Suprapubic skin (tissue), 4 donors: ENCODE measurements at regions not wholly inside any gene's neighbourhood (a gene's known extent, or its start where the extent isn't known, plus 50 kb on each side); places are given as distances from the start of the nearest gene placed in this dataset.

Experiments used
- EP300 ChIP-seq: sonication (generic); formaldehyde crosslinking; IDR thresholded peaks from one replicate; pipeline ENCODE4 v1.6.1; 2017; ENCODE audit warnings: antibody characterized with exemption
- POLR2A ChIP-seq, 2 donors: fragments of 450-650 bp; IDR thresholded peaks; one replicate each; pipeline ENCODE4 v1.6.1; 2017; ENCODE audit warnings: antibody characterized with exemption in 2 of 2, mild to moderate bottlenecking in 2 of 2, moderate library complexity in 2 of 2
- POLR2AphosphoS5 ChIP-seq, 3 donors: sonication (generic); formaldehyde crosslinking; IDR thresholded peaks; one replicate each; pipeline ENCODE4 v1.6.1; 2017; ENCODE audit warnings: antibody characterized with exemption in 3 of 3
- TF ChIP-seq, protein P1 (sequence below), 2 donors: fragments of 200-600 bp in 1 of 2; fragments of 450-650 bp in 1 of 2; sonication (generic) in 1 of 2; IDR thresholded peaks; one replicate each; pipeline ENCODE4 v1.5.1; 2016 to 2019; ENCODE audit warnings: antibody characterized with exemption in 2 of 2, mild to moderate bottlenecking in 1 of 2, moderate library complexity in 1 of 2

DNA sequence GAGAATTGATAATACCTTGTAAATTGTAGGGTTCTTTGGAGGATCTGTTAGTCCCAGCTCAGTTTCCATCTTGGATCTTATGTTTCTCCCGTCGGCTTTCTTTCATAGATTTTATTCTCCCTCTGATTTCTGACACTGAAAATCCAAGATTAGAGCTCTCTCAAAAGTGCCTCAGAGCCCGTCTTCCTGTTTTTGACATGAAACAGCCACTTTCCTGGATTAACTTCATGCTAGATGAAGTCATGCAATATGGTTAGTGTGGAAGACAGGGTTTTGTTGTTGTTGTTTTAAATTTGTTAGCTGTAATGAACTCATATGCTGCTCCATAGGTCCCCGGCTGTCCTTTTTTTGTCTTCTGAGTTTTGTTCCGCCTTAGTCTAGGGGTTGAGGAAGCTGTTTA, 51.6 kb upstream of the ZFR start:
- TF ChIP-seq, protein P1, sequence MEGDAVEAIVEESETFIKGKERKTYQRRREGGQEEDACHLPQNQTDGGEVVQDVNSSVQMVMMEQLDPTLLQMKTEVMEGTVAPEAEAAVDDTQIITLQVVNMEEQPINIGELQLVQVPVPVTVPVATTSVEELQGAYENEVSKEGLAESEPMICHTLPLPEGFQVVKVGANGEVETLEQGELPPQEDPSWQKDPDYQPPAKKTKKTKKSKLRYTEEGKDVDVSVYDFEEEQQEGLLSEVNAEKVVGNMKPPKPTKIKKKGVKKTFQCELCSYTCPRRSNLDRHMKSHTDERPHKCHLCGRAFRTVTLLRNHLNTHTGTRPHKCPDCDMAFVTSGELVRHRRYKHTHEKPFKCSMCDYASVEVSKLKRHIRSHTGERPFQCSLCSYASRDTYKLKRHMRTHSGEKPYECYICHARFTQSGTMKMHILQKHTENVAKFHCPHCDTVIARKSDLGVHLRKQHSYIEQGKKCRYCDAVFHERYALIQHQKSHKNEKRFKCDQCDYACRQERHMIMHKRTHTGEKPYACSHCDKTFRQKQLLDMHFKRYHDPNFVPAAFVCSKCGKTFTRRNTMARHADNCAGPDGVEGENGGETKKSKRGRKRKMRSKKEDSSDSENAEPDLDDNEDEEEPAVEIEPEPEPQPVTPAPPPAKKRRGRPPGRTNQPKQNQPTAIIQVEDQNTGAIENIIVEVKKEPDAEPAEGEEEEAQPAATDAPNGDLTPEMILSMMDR (IDR thresholded peaks at IDR 0.05), result no peak
- TF ChIP-seq POLR2AphosphoS5 (IDR thresholded peaks at IDR 0.05) (no peak), POLR2A (IDR thresholded peaks at IDR 0.05) (no peak), EP300 (no peak)
